Neural cell (in vitro differentiated cells): ENCODE measurements at regions not wholly inside any gene's neighbourhood (a gene's known extent, or its start where the extent isn't known, plus 50 kb on each side); places are given as distances from the start of the nearest gene placed in this dataset.

Experiments used
- H2AFZ ChIP-seq: fragments of 200-600, 300-800 bp; sonication (generic), shearing (Covaris generic); 2 replicates; pipeline ENCODE4 v1.6.0; 2014; ENCODE audit warnings: low read depth, mild to moderate bottlenecking, antibody characterized with exemption, low read length, moderate library complexity
- H3F3A ChIP-seq: fragments of 200-600 bp; shearing (Covaris generic); 2 replicates; pipeline ENCODE4 v1.6.1; 2016; ENCODE audit warnings: mild to moderate bottlenecking, moderate library complexity, mixed read lengths, antibody characterized with exemption, low read length; ENCODE audit not compliant: insufficient read depth, poor library complexity, severe bottlenecking
- H3K27ac ChIP-seq: fragments of 200-600, 300-800 bp; sonication (generic), shearing (Covaris generic); 2 replicates; pipeline ENCODE4 v1.5.1; 2014; ENCODE audit warnings: mild to moderate bottlenecking, low read length, moderate library complexity
- H3K27me3 ChIP-seq: fragments of 300-800, 200-600 bp; sonication (generic), shearing (Covaris generic); 2 replicates; pipeline ENCODE4 v1.6.0; 2014; ENCODE audit warnings: mild to moderate bottlenecking, low read depth, low read length, moderate library complexity; ENCODE audit not compliant: insufficient read depth
- H3K36me3 ChIP-seq: fragments of 300-800, 200-600 bp; sonication (generic), shearing (Covaris generic); 2 replicates; pipeline ENCODE4 v1.5.1; 2014; ENCODE audit warnings: mild to moderate bottlenecking, antibody characterized with exemption, low read length, moderate library complexity; ENCODE audit not compliant: insufficient read depth
- H3K4me2 ChIP-seq: fragments of 300-800, 200-600 bp; sonication (generic), shearing (Covaris generic); 2 replicates; pipeline ENCODE4 v1.6.0; 2014; ENCODE audit warnings: mild to moderate bottlenecking, low read length
- H3K4me3 ChIP-seq: fragments of 300-800, 200-600 bp; sonication (generic), shearing (Covaris generic); 2 replicates; pipeline ENCODE4 v1.5.1; 2014; ENCODE audit warnings: mild to moderate bottlenecking, low read length, moderate library complexity
- H3K79me2 ChIP-seq: fragments of 200-600 bp; shearing (Covaris generic); replicated peaks from 2 replicates; pipeline ENCODE4 v1.6.0; 2014; ENCODE audit warnings: mild to moderate bottlenecking, low read length, moderate library complexity; ENCODE audit not compliant: insufficient read depth
- H3K9ac ChIP-seq: fragments of 300-800, 200-600 bp; sonication (generic), shearing (Covaris generic); 2 replicates; pipeline ENCODE4 v1.6.1; 2016; ENCODE audit warnings: mild to moderate bottlenecking, low read length, mixed read lengths
- H3K9me2 ChIP-seq: fragments of 200-600 bp; shearing (Covaris generic); 2 replicates; pipeline ENCODE4 v1.6.1; 2016; ENCODE audit warnings: mild to moderate bottlenecking, low read length, mixed read lengths; ENCODE audit not compliant: insufficient read depth
- H3K9me3 ChIP-seq: fragments of 200-600, 300-800 bp; sonication (generic), shearing (Covaris generic); 2 replicates; pipeline ENCODE4 v1.6.1; 2016; ENCODE audit warnings: mild to moderate bottlenecking, mixed run types, low read length, moderate library complexity, mixed read lengths
- H4K20me1 ChIP-seq: fragments of 200-600 bp; shearing (Covaris generic); 2 replicates; pipeline ENCODE4 v1.6.1; 2016; ENCODE audit warnings: mild to moderate bottlenecking, mixed run types; ENCODE audit not compliant: insufficient read depth
- CTCF ChIP-seq: fragments of 450-650 bp; IDR thresholded peaks from 2 replicates; pipeline ENCODE4 v1.5.1; 2014; ENCODE audit warnings: antibody characterized with exemption, mild to moderate bottlenecking, moderate library complexity; ENCODE audit not compliant: poor library complexity, severe bottlenecking
- EP300 ChIP-seq: fragments of 450-650 bp; conservative IDR thresholded peaks from 2 replicates; pipeline ENCODE4 v1.6.1; 2014; ENCODE audit warnings: antibody characterized with exemption, mild to moderate bottlenecking, moderate library complexity; ENCODE audit not compliant: poor library complexity, severe bottlenecking
- EZH2 ChIP-seq: fragments of 200-600, 300-800 bp; shearing (Covaris generic), sonication (generic); IDR thresholded peaks from 2 replicates; pipeline ENCODE4 v1.6.1; 2014; ENCODE audit warnings: antibody characterized with exemption, low read length, borderline replicate concordance, mild to moderate bottlenecking; ENCODE audit not compliant: insufficient read depth, poor library complexity, severe bottlenecking
- MXI1 ChIP-seq: fragments of 450-650 bp; conservative IDR thresholded peaks from 2 replicates; pipeline ENCODE4 v1.6.1; 2014; ENCODE audit warnings: antibody characterized with exemption, mild to moderate bottlenecking; ENCODE audit not compliant: poor library complexity, severe bottlenecking
- POLR2AphosphoS5 ChIP-seq: IDR thresholded peaks from 2 replicates; pipeline ENCODE4 v1.6.1; 2012
- RAD21 ChIP-seq: fragments of 450-650 bp; conservative IDR thresholded peaks from 2 replicates; pipeline ENCODE4 v1.6.1; 2014; ENCODE audit warnings: antibody characterized with exemption, mild to moderate bottlenecking, moderate library complexity
- REST ChIP-seq: IDR thresholded peaks from 2 replicates; pipeline ENCODE4 v1.6.1; 2012; ENCODE audit warnings: borderline replicate concordance
- SMC3 ChIP-seq: fragments of 450-650 bp; conservative IDR thresholded peaks from 2 replicates; pipeline ENCODE4 v1.6.1; 2014; ENCODE audit warnings: antibody characterized with exemption, mild to moderate bottlenecking, moderate library complexity; ENCODE audit not compliant: poor library complexity
- TAF1 ChIP-seq: IDR thresholded peaks from 2 replicates; pipeline ENCODE4 v1.6.1; 2012; ENCODE audit warnings: low read depth

GRCh38 chr14:44131861-44132260 lies 375.2 kb downstream of the FSCB start:
- no peaks in the 10 kb centered on the region for H3F3A ChIP-seq
- H4K20me1 ChIP-seq, result no peaks in the 10 kb centered on the region
- no peaks in the 10 kb centered on the region for H3K36me3 ChIP-seq
- H3K9me3 ChIP-seq, result no peaks in the 10 kb centered on the region
- TF ChIP-seq POLR2AphosphoS5 (no peak), CTCF (no peak), SMC3 (no peak), MXI1 (no peak), REST (no peak), TAF1 (no peak), EP300 (no peak), EZH2 (no peak), RAD21 (no peak)
- H3K4me3 ChIP-seq, result no peak overlapping the region
- no peaks in the 10 kb centered on the region for H3K79me2 ChIP-seq
- no peaks in the 10 kb centered on the region for H3K9me2 ChIP-seq
- H3K9ac ChIP-seq, result no peak overlapping the region
- no peaks in the 10 kb centered on the region for H3K27me3 ChIP-seq
- no peak overlapping the region for H3K27ac ChIP-seq
- H3K4me2 ChIP-seq, result no peak overlapping the region
- no peak overlapping the region for H2AFZ ChIP-seq

GRCh38 chr14:44113769-44114730 lies 393.0 kb downstream of the FSCB start:
- Histone ChIP-seq H3K36me3 (no peaks in the 10 kb centered on the region), H3K9me2 (no peaks in the 10 kb centered on the region), H3K4me2 (no peak overlapping the region), H3K4me3 (no peak overlapping the region), H3K27me3 (no peaks in the 10 kb centered on the region), H3K9ac (no peak overlapping the region), H3K79me2 (no peaks in the 10 kb centered on the region), H3F3A (no peaks in the 10 kb centered on the region), H2AFZ (no peak overlapping the region), H3K9me3 (peaks cover 7% of the 10 kb centered on the region), H3K27ac (no peak overlapping the region), H4K20me1 (no peaks in the 10 kb centered on the region)
- TF ChIP-seq EP300, result no peak
